ENCODE measurements at regions not wholly inside any gene's neighbourhood (a gene's known extent, or its start where the extent isn't known, plus 50 kb on each side); places are given as distances from the start of the nearest gene placed in this dataset.

GRCh38 chr2:83462881-83463280 lies 996.2 kb downstream of the SUCLG1 start:
- TF ChIP-seq CTCF (IDR thresholded peaks at IDR 0.05): no peak
- TF ChIP-seq POLR2A (IDR thresholded peaks at IDR 0.05): no peak

Data from ovary (tissue), 3 donors.